ENCODE measurements at regions not wholly inside any gene's neighbourhood (a gene's known extent, or its start where the extent isn't known, plus 50 kb on each side); places are given as distances from the start of the nearest gene placed in this dataset.

DNA sequence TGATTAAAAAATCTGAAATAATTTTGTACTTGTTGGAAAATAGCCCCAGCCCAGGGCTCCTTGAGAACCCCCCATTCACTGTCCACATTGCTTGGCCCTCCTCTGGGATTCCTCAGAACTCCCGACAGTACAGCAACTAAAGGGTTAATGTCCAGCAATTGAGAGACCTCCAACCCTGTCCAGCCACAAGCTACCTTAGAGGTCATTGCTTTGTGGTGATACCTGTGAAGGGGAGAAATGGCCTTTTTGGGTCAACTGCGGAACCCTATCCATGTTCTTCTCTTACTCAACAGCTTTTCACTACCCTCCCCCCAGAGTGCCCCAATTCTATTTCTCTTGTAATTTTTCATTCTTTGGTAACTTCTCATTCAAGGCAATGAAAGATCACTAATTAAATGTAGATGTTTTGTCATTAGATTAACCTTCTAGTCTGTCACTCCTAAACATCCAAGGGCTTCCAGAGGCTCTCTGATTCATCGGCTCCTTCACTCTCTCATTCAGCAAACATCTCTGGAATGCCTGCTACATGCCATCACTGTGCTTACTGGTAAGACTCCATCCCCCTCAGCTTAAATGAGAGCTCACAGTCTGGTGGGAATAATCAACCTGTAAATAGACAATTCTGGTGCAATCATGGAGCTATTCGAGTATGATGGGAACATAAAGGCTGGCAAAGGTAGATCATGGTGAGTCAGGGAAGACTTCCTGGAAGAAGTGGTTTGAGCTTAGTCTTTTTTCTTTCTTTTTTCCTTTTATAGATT, 241.4 kb upstream of the PGRMC2 start:
- TF ChIP-seq, protein P1, sequence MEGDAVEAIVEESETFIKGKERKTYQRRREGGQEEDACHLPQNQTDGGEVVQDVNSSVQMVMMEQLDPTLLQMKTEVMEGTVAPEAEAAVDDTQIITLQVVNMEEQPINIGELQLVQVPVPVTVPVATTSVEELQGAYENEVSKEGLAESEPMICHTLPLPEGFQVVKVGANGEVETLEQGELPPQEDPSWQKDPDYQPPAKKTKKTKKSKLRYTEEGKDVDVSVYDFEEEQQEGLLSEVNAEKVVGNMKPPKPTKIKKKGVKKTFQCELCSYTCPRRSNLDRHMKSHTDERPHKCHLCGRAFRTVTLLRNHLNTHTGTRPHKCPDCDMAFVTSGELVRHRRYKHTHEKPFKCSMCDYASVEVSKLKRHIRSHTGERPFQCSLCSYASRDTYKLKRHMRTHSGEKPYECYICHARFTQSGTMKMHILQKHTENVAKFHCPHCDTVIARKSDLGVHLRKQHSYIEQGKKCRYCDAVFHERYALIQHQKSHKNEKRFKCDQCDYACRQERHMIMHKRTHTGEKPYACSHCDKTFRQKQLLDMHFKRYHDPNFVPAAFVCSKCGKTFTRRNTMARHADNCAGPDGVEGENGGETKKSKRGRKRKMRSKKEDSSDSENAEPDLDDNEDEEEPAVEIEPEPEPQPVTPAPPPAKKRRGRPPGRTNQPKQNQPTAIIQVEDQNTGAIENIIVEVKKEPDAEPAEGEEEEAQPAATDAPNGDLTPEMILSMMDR (IDR thresholded peaks at IDR 0.05; ENCODE audit: borderline replicate concordance, control extremely low read depth, extremely low read depth, insufficient read depth, missing control alignments), result no peak
- DNase-seq (ENCODE audit: low spot score), result no peak
- in situ Hi-C loops (cut with MboI; ENCODE audit: low sequenced_read_pairs, unreplicated experiment), result no loop called here

DNA sequence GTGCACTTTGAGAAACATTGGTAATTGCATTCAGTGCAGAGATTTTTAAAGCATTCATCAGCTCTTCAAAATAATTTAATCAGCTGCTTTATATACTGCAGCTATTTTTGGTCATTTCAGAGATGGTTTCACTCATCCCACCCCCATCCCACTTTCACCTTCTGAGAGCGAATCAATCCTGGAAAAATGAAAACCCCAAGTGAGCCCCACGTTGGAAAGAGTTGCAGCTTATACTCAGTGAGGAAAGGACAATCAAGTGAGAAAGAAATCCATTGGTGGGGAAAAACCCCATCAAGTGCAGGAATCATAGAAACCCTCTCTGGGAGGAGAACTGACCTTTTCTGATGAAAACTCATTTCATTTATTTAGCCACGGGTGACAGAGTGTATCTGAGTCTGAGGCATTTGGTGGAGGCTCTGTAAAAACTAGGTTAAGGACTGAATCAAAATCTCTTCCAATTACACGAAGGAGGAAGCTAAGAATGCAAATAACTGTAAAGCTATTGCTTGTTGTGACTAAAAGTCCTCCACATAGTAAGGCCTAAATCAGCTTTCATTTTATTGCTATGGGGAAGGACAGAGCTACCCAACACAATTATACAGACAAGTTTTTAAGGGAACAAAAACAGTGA, 240.4 kb upstream of the PGRMC2 start:
- TF ChIP-seq, protein P1 (IDR thresholded peaks at IDR 0.05; ENCODE audit: borderline replicate concordance, control extremely low read depth, extremely low read depth, insufficient read depth, missing control alignments), result no peak
- in situ Hi-C loops (cut with MboI; ENCODE audit: low sequenced_read_pairs, unreplicated experiment), result no loop called here
- no peak for DNase-seq (ENCODE audit: low spot score)

- in situ Hi-C loops (cut with MboI; ENCODE audit: low sequenced_read_pairs, unreplicated experiment), result no loop called here
- TF ChIP-seq, protein P1 (IDR thresholded peaks at IDR 0.05; ENCODE audit: borderline replicate concordance, control extremely low read depth, extremely low read depth, insufficient read depth, missing control alignments), result no peak
- no peak for DNase-seq (ENCODE audit: low spot score)
Observed at GRCh38 chr4:128527351-128527750, 239.7 kb upstream of the PGRMC2 start.

DNA sequence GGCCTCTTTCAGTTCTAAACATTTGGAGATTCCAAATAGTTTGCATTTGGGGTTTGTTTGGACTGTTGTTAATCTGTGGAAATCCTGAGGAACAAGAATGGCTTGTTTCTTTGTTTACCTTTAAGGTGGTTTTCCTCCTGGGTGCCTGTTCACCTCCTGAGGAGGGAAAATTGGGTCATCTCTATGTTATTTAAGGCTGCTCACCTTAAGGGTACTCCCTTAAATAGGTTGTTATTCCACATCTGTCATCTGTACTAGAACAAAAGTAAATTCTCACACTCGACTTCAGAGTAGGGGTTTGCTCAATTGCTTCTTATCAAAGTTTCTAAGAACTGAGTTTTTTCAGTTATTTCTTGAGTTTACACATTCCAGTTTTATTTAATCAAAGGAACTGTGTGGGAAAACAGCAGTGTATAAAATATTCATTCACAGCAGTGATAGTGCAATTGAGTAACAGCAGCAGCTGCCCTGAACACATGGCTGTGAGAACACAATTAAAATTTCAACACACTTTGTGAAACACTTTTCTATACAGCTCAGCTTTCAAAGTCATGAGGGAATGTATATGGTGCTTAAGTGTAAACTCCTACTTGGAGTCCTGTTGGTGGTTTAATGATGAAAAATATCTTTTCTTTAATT, 238.5 kb upstream of the PGRMC2 start:
- TF ChIP-seq, protein P1 (IDR thresholded peaks at IDR 0.05; ENCODE audit: borderline replicate concordance, control extremely low read depth, extremely low read depth, insufficient read depth, missing control alignments), result no peak
- no peak for DNase-seq (ENCODE audit: low spot score)
- in situ Hi-C loops (cut with MboI; ENCODE audit: low sequenced_read_pairs, unreplicated experiment), result no loop called here

GRCh38 chr4:128525387-128525786, 237.8 kb upstream of the PGRMC2 start:
- DNase-seq (ENCODE audit: low spot score), result no peak
- TF ChIP-seq, protein P1 (IDR thresholded peaks at IDR 0.05; ENCODE audit: borderline replicate concordance, control extremely low read depth, extremely low read depth, insufficient read depth, missing control alignments), result no peak
- in situ Hi-C loops (cut with MboI; ENCODE audit: low sequenced_read_pairs, unreplicated experiment), result no loop called here

GRCh38 chr4:128524311-128524710, 236.7 kb upstream of the PGRMC2 start:
- TF ChIP-seq, protein P1 (IDR thresholded peaks at IDR 0.05; ENCODE audit: borderline replicate concordance, control extremely low read depth, extremely low read depth, insufficient read depth, missing control alignments), result no peak
- in situ Hi-C loops (cut with MboI; ENCODE audit: low sequenced_read_pairs, unreplicated experiment), result no loop called here
- no peak for DNase-seq (ENCODE audit: low spot score)
